SK-N-SH treated with all-trans-retinoic acid at 6 μM for 48 hours (cell line): ENCODE measurements at regions not wholly inside any gene's neighbourhood (a gene's known extent, or its start where the extent isn't known, plus 50 kb on each side); places are given as distances from the start of the nearest gene placed in this dataset.

Experiments
- ARNTL ChIP-seq: fragments of 450-650 bp; formaldehyde crosslinking; IDR thresholded peaks from 2 replicates; pipeline ENCODE4 v1.5.0; 2020; ENCODE audit warnings: low read depth, mild to moderate bottlenecking, moderate library complexity, borderline replicate concordance
- BACH2 ChIP-seq: fragments of 250-450 bp; sonication (Bioruptor Pico); IDR thresholded peaks from 2 replicates; pipeline ENCODE4 v1.9.0; 2021; ENCODE audit warnings: mild to moderate bottlenecking, borderline replicate concordance
- OSR1 ChIP-seq: fragments of 250-450 bp; sonication (Bioruptor Pico); IDR thresholded peaks from 2 replicates; pipeline ENCODE4 v1.8.0; 2022; ENCODE audit warnings: moderate library complexity, mild to moderate bottlenecking, inconsistent platforms
- TOX ChIP-seq: fragments of 250-450 bp; sonication (Bioruptor Pico); IDR thresholded peaks from 2 replicates; pipeline ENCODE4 v1.8.0; 2021; ENCODE audit warnings: mild to moderate bottlenecking, moderate library complexity, borderline replicate concordance
- ZFP3 ChIP-seq: fragments of 250-450 bp; sonication (Bioruptor Pico); IDR thresholded peaks from 2 replicates; pipeline ENCODE4 v1.5.0; 2020; ENCODE audit warnings: mild to moderate bottlenecking, moderate library complexity
- ZFP30 ChIP-seq: fragments of 450-650 bp; formaldehyde crosslinking; IDR thresholded peaks from 2 replicates; pipeline ENCODE4 v1.5.0; 2022; ENCODE audit warnings: mild to moderate bottlenecking, moderate library complexity
- ZNF565 ChIP-seq: fragments of 450-650 bp; formaldehyde crosslinking; conservative IDR thresholded peaks from 2 replicates; pipeline ENCODE4 v1.5.0; 2020; ENCODE audit warnings: low read depth, mild to moderate bottlenecking, moderate library complexity
- ZNF8 ChIP-seq: fragments of 450-650 bp; formaldehyde crosslinking; IDR thresholded peaks from 2 replicates; pipeline ENCODE4 v1.5.0; 2020; ENCODE audit warnings: mild to moderate bottlenecking, moderate library complexity
- TF ChIP-seq, protein P1 (sequence below): fragments of 250-450 bp; sonication (Bioruptor Pico); IDR thresholded peaks from 2 replicates; pipeline ENCODE4 v1.8.0; 2020; ENCODE audit warnings: mild to moderate bottlenecking, moderate library complexity, borderline replicate concordance

GRCh38 chr13:30032263-30032662 lies 181.8 kb upstream of the UBL3 start:
- TF ChIP-seq ZFP3 (CRISPR knock-in tag), result no peak
- TF ChIP-seq OSR1 (CRISPR knock-in tag), result no peak
- TF ChIP-seq ZFP30 (CRISPR knock-in tag), result no peak
- TF ChIP-seq, protein P1, sequence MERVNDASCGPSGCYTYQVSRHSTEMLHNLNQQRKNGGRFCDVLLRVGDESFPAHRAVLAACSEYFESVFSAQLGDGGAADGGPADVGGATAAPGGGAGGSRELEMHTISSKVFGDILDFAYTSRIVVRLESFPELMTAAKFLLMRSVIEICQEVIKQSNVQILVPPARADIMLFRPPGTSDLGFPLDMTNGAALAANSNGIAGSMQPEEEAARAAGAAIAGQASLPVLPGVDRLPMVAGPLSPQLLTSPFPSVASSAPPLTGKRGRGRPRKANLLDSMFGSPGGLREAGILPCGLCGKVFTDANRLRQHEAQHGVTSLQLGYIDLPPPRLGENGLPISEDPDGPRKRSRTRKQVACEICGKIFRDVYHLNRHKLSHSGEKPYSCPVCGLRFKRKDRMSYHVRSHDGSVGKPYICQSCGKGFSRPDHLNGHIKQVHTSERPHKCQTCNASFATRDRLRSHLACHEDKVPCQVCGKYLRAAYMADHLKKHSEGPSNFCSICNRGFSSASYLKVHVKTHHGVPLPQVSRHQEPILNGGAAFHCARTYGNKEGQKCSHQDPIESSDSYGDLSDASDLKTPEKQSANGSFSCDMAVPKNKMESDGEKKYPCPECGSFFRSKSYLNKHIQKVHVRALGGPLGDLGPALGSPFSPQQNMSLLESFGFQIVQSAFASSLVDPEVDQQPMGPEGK, result no peak
- TF ChIP-seq ARNTL (CRISPR knock-in tag), result no peak
- no peak for TF ChIP-seq BACH2 (CRISPR knock-in tag)
- no peak for TF ChIP-seq TOX
- TF ChIP-seq ZNF8 (CRISPR knock-in tag), result no peak
- no peak for TF ChIP-seq ZNF565 (CRISPR knock-in tag)
